HG02571 (cell line): ENCODE measurements at regions not wholly inside any gene's neighbourhood (a gene's known extent, or its start where the extent isn't known, plus 50 kb on each side); places are given as distances from the start of the nearest gene placed in this dataset.

Source experiments
- ATAC-seq: cut with Tn5 transposase; IDR thresholded peaks from one replicate; pipeline ENCODE4 v1.9.1; 2021; ENCODE audit warnings: mild to moderate bottlenecking, moderate library complexity; ENCODE audit not compliant: unreplicated experiment

GRCh38 chr18:21162786-21163185 lies 51.2 kb upstream of the ROCK1 start:
- no peak for ATAC-seq

DNA sequence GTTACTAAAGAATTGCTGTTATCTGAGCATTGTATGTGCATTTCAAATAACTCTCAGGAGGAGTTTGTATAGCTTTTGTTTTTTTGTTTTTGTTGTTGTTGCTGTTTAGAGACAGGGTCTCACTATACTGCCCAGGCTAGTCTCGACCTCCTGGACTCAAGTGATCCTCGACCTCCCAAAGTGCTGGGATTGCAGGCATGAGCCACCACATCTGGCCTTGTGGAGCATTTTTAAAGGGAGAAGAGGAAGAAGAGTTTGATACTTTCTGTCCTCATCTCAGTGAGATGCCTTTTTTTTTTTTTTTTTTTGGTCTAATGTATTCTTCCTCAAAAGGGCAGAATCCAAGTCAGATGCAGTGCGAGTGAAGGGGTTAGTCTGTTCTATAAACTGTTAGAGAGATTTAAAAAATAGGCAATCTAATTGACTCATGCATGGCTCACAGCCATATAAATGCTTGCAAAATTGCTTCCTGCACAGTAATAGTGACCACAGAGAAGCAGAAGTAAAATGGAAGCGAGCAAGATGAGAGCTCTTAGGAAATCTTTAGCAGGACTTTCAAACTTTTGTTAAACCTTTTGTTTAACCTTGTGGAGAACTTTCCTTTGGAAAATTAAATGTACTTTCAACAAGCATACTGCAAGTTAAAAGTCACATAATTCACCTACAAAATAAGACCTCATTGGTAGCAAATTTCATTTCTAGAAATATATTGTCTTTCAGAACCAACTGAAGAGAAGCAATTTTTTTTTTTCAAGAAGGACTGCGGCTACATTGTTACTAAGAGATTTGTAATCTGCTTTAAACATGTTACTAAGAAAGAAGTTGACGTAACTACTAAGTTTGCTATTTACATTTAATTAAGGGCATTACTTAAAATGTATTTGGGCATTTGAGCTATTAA lies 52.3 kb upstream of the ROCK1 start:
- ATAC-seq, result no peak

- no peak for ATAC-seq
Measured at GRCh38 chr18:21164548-21165095, 53.0 kb upstream of the ROCK1 start.

DNA sequence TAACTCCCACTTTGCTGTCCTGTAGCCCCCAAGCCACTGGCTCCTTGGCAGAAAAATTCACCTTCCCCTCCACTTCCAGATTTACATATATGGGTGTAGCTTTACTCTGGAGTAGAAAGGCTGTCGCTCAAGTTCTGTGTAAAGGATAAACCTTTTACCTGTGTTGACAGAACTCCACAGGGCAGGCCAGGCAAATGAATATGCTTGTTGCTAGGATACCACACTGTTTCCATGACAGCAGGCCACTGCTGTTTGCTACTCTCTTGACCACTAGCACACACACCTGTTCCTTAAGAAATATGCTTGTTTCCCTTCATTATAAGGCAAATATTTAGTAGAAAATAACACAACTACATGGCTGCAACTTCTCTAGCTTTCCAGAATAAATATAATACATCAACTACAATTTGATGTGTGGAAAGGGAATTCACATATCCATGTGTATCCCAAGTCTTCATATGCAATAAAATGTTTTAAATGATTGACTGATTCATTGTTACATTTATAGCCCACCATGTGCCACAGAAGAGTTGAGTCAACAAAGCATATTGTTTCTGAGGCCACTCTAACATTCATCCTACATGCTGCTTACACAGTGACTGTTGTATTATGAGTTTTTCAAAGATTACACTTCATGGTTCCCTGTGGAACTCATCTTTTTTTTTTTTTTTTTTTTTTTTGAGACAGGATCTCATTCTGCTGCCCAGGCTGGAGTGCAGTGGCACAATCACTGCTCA lies 56.2 kb upstream of the ROCK1 start:
- ATAC-seq, result no peak

GRCh38 chr18:21168880-21169279 lies 57.3 kb upstream of the ROCK1 start:
- no peak for ATAC-seq

GRCh38 chr18:21177822-21178221 lies 64.2 kb upstream of the GREB1L start:
- no peak for ATAC-seq

DNA sequence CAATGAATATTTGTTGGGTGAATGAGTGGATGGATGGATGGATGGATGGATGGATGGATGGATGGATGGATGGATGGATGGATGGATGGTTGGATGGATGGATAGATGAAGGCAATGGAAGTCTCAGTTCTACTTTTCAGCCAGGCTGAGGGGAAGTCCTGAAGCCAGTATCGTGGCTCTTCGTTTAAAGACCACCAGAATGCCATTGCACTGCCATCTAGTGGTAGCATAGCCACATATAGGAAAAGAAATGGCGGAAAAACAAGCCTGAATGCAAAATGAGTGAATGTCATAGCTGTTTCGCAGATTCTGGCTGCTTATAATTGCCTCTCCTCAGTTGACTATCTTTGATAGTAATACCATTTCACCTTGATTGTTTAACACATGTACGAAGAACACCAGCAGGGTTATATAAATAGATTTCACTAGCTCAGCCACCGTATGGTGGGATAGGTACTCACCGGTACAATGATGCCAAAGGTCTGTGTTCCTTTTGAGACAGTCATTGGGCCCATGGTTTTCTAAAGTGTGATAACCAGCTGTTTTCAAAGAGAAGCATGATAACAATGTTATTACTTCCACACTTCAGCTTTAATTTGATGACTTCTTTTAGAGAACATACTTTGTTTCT lies 62.3 kb upstream of the GREB1L start:
- peak; percentile 59 for ATAC-seq

DNA sequence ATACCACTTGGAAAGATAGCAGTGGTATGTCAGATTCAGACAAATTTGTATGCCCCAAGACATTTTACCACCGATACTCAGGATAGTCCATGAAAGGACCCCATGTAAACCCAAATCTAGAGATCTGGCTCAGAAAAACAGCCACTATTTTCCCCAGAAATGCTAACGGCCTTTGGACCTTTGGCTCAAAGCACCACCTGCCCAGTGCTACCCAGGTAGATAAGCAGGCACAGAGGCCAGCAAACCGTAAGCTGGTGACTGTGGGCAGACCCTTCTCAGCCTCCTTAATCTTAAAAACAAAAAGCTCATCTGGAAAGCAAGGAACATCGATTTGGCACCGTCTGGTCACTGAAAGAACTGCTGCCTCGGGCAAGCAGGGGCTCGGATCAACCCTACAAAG lies 61.4 kb upstream of the GREB1L start:
- ATAC-seq, result no peak

DNA sequence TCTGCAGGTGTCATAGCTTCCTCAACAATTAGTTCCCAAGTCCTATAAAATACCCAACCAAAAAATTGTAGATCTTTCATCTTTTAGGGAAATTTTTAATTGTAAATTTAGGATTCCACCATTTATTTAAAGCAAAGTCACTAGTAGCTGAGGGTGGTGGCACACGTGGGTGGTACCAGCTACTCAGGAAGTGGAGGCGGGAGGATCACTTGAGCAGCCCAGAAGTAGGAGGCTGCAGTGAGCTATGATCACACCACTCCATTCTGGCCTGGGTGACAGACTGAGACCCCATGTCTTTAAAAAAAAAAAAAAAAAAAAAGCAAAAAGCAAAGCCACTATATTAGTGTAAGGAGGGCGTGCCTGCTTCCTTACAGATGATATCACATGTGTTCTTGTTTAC lies 60.3 kb upstream of the GREB1L start:
- ATAC-seq, result no peak

DNA sequence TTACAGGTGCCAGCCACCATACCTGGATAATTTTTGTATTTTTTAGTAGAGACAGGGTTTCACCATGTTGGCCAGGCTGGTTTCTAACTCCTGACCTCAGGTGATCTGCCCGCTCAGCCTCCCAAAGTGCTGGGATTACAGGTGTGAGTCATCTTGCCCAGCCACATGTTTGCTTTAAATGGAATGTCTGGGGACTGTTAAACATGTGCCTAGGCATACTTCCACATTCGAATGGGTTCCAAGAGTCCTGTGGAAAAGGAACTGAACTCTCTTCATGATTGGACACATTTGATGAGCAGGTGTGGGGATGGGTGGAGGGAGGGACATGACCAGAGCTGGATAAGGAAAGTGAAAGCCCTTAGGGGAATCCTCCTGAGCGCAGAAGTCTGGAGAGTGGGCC lies 58.4 kb upstream of the GREB1L start:
- ATAC-seq, result no peak

DNA sequence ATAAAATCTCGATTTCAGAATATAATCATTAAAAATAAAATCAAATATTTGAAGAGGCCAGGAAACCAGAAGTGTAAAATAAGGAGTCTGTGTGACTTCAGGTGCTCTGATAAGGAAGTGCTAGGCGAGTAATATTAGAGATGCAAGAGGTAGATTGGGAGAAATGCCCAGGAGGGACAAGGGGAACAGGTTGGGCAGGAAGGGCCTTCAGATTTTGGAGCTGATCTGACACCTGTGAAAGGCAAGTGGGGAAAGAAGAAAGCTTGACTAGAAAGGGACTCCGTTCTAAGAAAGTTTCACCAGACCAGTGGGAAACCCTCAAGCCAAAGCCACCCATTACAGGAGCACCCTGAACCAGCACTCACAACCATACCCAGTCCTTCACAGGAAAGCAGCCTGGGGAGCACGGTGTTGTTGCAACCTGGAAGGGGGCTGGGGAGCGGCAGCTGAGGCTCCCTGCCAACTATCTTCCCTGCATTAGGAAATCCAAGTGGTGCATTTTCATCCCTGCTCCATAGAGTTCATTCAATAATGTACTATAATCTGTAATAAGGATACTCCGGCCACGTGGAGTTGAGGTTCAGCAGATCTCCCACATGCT lies 57.5 kb upstream of the GREB1L start:
- ATAC-seq, result no peak

DNA sequence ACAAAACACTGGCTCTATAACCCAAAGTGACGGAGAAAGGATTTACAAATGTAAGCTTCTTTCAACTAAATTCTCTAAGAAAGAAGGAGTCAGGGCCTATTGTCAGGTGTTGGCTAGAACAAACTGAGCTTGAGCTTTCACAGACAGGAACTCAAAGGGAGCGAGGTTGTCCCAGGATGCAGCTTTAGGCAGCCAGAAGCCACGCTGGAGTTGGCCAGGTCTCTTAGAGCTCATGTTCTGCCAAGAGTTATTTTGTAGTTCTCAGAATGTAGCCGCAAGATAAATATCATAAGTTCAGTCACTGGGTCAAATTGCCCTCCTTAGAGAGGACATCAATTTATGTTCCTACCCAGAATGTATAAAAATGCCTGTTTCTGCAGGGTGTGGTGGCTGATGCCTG lies 54.1 kb upstream of the GREB1L start:
- no peak for ATAC-seq

DNA sequence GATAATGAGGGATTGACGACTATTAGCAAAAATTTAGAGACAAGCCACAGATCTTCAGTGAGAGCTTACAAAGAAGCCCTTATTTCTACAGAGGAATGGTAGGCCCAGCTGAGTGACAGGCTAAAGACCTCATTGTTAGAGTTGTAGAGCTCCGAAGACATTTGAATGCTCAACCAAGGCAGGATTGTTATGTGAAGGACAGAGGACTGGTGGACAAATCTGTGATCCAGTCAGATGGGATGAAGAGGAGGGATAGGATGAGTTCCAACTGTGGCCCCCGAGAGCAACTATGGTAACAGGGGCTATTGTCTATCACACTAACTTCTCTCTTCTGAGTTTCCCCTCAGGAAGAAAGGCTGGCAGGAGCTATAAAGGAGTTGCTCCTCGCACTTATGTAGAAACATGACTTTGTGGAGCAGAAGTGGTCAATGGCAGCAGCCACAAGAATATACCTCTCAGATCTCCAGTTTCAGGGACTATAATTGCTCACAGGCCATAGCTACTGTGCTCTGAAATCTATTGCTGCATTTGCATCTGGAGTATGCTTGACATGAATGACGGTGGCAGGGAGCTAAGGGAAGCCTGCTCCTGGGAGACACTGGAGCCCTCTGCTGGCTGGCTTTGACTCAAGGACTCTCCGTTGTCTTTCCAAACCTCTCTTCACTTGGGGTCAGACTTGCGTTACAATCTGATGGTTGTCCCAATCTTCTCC lies 50.3 kb upstream of the GREB1L start:
- no peak for ATAC-seq
